ENCODE measurements at regions not wholly inside any gene's neighbourhood (a gene's known extent, or its start where the extent isn't known, plus 50 kb on each side); places are given as distances from the start of the nearest gene placed in this dataset.

DNA sequence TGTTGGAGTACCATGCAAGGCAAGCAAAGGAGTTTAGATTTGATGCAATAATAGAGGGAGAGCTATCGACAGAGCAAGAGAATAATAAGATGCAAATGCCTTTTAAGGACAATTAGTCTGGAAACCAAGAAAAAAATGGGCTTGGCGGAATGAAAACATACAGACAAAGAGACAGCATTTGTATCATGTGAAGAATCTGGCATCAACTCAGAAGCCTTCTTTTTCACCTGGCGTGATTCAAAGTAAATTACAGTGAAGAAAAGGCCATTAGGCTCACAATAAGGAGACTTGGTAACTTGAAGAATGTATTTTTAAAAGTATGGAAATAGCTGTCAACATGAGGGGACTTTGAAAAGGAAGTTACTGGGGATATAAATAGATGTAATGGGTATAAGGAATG lies 521.2 kb upstream of the GOLIM4 start:
- CTCF ChIA-PET: no interaction called here
- DNase-seq: no peak
- no peaks in the 10 kb centered on the region for H3K27me3 Mint-ChIP-seq
- H3K36me3 Mint-ChIP-seq (ENCODE audit: low read depth): no peaks in the 10 kb centered on the region
- H3K9me3 Mint-ChIP-seq: no peaks in the 10 kb centered on the region
- no peaks in the 10 kb centered on the region for H3K4me1 Mint-ChIP-seq
- no peak overlapping the region for H3K27ac Mint-ChIP-seq
- POLR2A ChIA-PET: no interaction called here
- H3K4me3 Mint-ChIP-seq: no peak overlapping the region

DNA sequence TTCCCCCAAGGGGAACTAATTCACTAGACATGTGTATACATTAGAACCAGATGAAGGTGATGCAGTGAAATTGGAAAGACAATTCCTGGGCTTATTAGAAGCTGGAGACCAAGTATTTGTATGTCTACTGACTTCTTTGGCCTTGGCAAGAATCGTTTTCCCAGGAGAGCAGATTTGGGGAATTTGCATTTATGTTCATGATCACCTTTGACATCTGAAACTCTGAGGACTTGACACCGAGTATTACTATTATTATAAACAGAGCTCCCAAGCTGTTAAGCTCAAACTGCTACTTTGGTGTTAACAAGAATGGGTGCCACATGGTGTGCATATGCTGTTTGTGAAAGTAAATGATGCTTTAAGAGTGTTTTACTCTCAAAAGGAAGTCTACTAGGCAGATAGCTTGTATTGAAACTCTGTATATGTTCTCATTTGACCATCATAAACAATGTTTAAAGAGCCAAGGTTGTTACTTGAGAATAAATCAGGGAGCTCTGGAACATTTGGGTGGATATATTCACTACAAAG lies 519.8 kb upstream of the GOLIM4 start:
- H3K27ac Mint-ChIP-seq: no peak overlapping the region
- no peaks in the 10 kb centered on the region for H3K9me3 Mint-ChIP-seq
- DNase-seq: no peak
- no peaks in the 10 kb centered on the region for H3K36me3 Mint-ChIP-seq (ENCODE audit: low read depth)
- ChIA-PET POLR2A (no interaction called here), CTCF (no interaction called here)
- no peak overlapping the region for H3K4me3 Mint-ChIP-seq
- H3K4me1 Mint-ChIP-seq: no peaks in the 10 kb centered on the region
- no peaks in the 10 kb centered on the region for H3K27me3 Mint-ChIP-seq

DNA sequence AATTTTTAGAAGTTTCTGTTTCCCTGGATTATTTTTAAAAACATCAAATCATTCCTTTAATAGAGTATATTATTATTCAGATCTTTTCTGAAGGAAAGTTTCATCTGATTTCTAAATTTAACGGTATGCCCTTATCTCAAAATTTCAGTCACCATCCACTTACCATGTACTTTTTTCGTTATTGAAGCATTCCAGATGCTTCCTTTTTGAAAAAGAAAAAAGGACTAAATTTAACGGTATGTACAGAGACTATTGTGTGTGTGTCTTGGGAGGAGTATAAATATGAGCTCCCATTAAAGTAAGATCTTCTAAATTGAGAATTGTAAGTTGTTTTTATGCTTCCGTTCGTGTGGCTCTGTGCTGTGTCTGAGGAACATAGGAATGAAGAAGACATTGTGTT lies 517.4 kb upstream of the GOLIM4 start:
- H3K27ac Mint-ChIP-seq: no peak overlapping the region
- H3K27me3 Mint-ChIP-seq: no peaks in the 10 kb centered on the region
- no peaks in the 10 kb centered on the region for H3K36me3 Mint-ChIP-seq (ENCODE audit: low read depth)
- ChIA-PET CTCF (no interaction called here), POLR2A (no interaction called here)
- no peak for DNase-seq
- H3K4me3 Mint-ChIP-seq: no peak overlapping the region
- H3K9me3 Mint-ChIP-seq: no peaks in the 10 kb centered on the region
- no peaks in the 10 kb centered on the region for H3K4me1 Mint-ChIP-seq

DNA sequence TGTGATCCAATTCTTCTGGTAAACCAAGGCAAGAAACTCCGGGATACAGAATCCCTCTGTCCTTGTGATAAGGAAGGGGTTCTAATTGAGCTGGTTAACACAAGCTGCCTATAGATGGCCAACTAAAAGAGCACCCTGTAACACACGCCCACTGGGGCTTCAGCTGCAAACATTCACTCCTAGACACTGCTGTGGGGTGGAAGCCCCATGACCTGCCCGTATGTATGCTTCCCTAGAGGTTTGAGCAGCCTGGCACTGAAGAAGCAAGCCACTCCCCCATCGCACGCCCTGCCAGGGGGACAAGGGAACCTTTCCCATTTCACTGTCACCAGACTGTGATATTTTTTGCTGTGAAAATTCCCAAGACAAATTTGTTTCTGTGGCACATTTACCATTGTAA lies 516.9 kb upstream of the GOLIM4 start:
- Mint-ChIP-seq H3K4me3 (no peak overlapping the region), H3K27ac (no peak overlapping the region), H3K27me3 (no peaks in the 10 kb centered on the region), H3K36me3 (ENCODE audit: low read depth) (no peaks in the 10 kb centered on the region), H3K4me1 (no peaks in the 10 kb centered on the region), H3K9me3 (no peaks in the 10 kb centered on the region)
- DNase-seq: no peak
- ChIA-PET POLR2A (no interaction called here), CTCF (no interaction called here)

DNA sequence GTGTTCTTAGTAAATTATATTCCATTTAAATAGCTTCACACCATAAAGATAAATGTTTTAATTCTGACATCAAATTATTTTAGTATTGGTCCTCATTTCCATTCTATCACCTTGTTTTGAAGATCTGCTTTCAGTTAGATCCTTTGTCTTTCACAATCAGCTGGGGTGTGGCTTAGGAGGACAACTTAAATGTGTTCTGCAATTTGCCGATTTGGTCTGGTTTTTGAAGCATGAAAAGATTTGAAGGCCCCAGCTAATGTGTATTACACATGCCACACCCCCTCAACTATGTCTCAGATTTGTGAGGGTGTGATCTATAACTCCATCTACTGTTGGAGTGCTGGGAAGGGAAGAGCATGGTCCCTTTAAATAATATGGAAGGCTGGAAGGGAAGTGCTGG lies 516.1 kb upstream of the GOLIM4 start:
- Mint-ChIP-seq H3K9me3 (peaks cover 2% of the 10 kb centered on the region), H3K36me3 (ENCODE audit: low read depth) (no peaks in the 10 kb centered on the region), H3K27ac (no peak overlapping the region), H3K27me3 (no peaks in the 10 kb centered on the region), H3K4me1 (no peaks in the 10 kb centered on the region), H3K4me3 (no peak overlapping the region)
- CTCF ChIA-PET: no interaction called here
- POLR2A ChIA-PET: no interaction called here
- DNase-seq: no peak

- ChIA-PET CTCF (no interaction called here), POLR2A (no interaction called here)
- Mint-ChIP-seq H3K36me3 (ENCODE audit: low read depth) (no peaks in the 10 kb centered on the region), H3K27me3 (no peaks in the 10 kb centered on the region), H3K27ac (no peak overlapping the region), H3K9me3 (peaks cover 2% of the 10 kb centered on the region), H3K4me1 (no peaks in the 10 kb centered on the region), H3K4me3 (no peak overlapping the region)
- DNase-seq: no peak
These were observed 513.2 kb upstream of the GOLIM4 start for GRCh38 chr3:168608926-168609325.

GRCh38 chr3:168604767-168605166 lies 509.0 kb upstream of the GOLIM4 start:
- H3K4me3 Mint-ChIP-seq: no peak overlapping the region
- ChIA-PET CTCF (no interaction called here), POLR2A (no interaction called here)
- no peaks in the 10 kb centered on the region for H3K4me1 Mint-ChIP-seq
- no peak for DNase-seq
- peaks cover 2% of the 10 kb centered on the region for H3K9me3 Mint-ChIP-seq
- no peaks in the 10 kb centered on the region for H3K36me3 Mint-ChIP-seq (ENCODE audit: low read depth)
- no peak overlapping the region for H3K27ac Mint-ChIP-seq
- H3K27me3 Mint-ChIP-seq: no peaks in the 10 kb centered on the region

- Mint-ChIP-seq H3K4me1 (no peaks in the 10 kb centered on the region), H3K9me3 (no peaks in the 10 kb centered on the region), H3K4me3 (no peak overlapping the region), H3K27ac (no peak overlapping the region), H3K27me3 (no peaks in the 10 kb centered on the region), H3K36me3 (ENCODE audit: low read depth) (no peaks in the 10 kb centered on the region)
- ChIA-PET CTCF (no interaction called here), POLR2A (no interaction called here)
- no peak for DNase-seq
These were observed 502.5 kb upstream of the GOLIM4 start for GRCh38 chr3:168598250-168598649.

DNA sequence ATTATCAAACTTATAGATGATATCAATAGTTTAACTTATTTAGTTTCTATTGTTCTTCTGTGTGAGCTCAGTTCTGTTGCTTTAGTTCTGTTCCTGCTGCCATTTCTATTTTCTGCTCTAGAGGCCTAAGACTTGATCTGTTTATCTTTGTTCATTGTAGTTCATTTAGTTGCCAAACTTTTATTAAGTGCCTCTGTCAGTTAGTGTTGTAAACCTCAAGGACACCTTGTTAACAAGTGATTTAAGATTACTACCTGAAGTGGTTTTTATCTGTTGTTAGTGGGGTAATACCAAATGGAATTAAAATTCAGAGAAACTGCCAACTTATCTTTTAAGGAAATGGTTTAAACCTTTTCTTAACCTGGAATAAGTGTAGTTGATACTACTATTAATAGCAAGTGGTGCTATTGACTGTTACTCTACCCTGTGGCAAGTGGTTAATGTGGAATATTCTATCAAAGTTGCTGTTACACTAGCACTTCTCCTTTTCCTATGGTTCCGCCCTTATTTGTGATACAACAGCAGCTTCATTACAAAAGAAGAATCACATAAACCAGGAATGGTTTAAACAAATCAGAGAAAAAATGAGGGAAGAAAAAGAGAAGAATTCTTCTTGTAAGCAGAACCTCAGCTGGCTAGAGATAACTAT lies 500.6 kb upstream of the GOLIM4 start:
- no peak overlapping the region for H3K4me3 Mint-ChIP-seq
- no peak overlapping the region for H3K27ac Mint-ChIP-seq
- ChIA-PET POLR2A (no interaction called here), CTCF (no interaction called here)
- H3K27me3 Mint-ChIP-seq: no peaks in the 10 kb centered on the region
- H3K9me3 Mint-ChIP-seq: no peaks in the 10 kb centered on the region
- H3K4me1 Mint-ChIP-seq: no peaks in the 10 kb centered on the region
- DNase-seq: no peak
- H3K36me3 Mint-ChIP-seq (ENCODE audit: low read depth): no peaks in the 10 kb centered on the region

DNA sequence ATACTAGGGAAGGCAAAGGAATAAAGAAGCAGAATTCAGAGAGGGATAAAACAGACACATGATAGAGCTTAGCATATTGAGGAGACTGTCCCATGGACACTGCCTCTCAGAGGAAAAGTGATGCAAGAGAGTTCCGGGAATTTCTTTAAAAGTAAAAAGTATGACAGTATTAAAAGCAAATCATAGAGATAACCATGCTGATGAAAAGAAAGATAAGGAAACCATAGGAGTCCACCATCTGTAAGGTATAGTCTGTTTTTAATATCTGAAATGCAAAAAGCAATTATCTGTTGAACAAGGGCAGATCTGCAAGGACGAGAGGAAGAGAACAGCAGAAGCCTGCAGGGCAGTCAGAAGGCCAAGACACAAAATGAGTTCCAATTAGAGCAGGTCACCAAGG lies 495.9 kb upstream of the GOLIM4 start:
- no peaks in the 10 kb centered on the region for H3K27me3 Mint-ChIP-seq
- H3K27ac Mint-ChIP-seq: no peak overlapping the region
- DNase-seq: no peak
- POLR2A ChIA-PET: no interaction called here
- peaks cover 3% of the 10 kb centered on the region for H3K9me3 Mint-ChIP-seq
- H3K4me3 Mint-ChIP-seq: no peak overlapping the region
- CTCF ChIA-PET: no interaction called here
- H3K36me3 Mint-ChIP-seq (ENCODE audit: low read depth): no peaks in the 10 kb centered on the region
- no peaks in the 10 kb centered on the region for H3K4me1 Mint-ChIP-seq

DNA sequence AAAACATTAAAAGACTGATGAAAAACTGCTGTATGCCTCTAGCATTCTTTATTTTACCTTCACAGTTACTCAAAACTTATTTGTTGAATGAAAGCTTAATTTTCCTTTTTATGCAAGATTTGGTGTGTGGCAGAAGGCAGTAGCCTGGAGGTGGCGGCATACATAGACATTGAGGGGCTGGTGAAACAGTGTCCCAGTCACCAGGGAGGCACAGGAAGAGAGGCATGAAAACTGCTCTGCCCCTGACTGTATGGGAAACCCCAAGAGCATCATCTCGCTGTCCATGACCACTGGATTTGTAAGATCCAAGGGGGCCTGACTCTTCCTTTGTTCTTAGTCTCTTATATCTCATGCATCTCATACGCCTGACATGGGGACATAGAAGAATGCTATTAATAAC lies 493.7 kb upstream of the GOLIM4 start:
- no peak for DNase-seq
- no peaks in the 10 kb centered on the region for H3K27me3 Mint-ChIP-seq
- H3K4me3 Mint-ChIP-seq: no peak overlapping the region
- ChIA-PET CTCF (no interaction called here), POLR2A (interaction anchor here (0.6 kb wide), 1 partner anchor 1479 kb away, joined by 3 read pairs; no protein-coding TSS in a partner anchor)
- H3K9me3 Mint-ChIP-seq: peaks cover 3% of the 10 kb centered on the region
- H3K4me1 Mint-ChIP-seq: no peaks in the 10 kb centered on the region
- no peaks in the 10 kb centered on the region for H3K36me3 Mint-ChIP-seq (ENCODE audit: low read depth)
- no peak overlapping the region for H3K27ac Mint-ChIP-seq

DNA sequence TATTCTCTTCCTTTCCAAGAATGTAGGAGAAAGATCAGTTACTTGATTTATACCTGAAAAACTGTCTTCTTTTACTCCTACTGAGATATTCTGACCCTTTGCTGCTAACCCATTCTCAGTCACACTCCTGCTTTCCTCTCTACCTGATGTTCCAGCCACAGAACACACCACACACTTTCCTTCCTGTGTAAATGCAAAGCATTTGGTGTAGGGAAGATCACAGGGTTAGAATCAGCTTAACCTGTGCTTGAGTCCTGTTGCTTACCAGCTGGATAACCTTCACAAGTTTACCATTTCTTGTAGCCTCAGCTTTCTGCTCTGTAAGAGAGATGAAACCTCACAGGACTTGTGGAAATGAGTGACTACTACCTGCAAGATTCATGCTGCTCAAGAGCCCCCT lies 489.8 kb upstream of the GOLIM4 start:
- CTCF ChIA-PET: no interaction called here
- H3K36me3 Mint-ChIP-seq (ENCODE audit: low read depth): no peaks in the 10 kb centered on the region
- no peaks in the 10 kb centered on the region for H3K4me1 Mint-ChIP-seq
- H3K4me3 Mint-ChIP-seq: no peak overlapping the region
- no peak for DNase-seq
- POLR2A ChIA-PET: no interaction called here
- H3K27me3 Mint-ChIP-seq: no peaks in the 10 kb centered on the region
- H3K9me3 Mint-ChIP-seq: peaks cover 3% of the 10 kb centered on the region
- H3K27ac Mint-ChIP-seq: no peak overlapping the region

DNA sequence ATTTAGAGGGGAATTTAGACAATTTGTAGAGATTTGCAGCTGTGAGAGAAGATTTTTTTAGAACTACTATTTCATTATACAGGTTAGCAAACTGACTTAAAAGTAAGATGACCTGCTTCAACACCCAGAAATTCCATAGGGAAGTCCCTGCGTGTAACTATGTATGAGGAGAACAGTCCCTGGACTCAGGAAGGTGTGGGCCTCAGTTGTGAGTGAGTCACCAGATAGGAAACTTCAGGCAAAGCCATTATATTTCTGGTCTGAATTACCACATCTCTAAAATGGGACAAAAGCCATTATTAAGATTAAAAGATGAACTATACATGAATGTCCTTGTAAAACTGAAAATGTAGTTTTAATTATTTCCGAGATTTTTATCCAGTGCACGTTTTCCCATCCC lies 488.3 kb upstream of the GOLIM4 start:
- DNase-seq: no peak
- H3K4me1 Mint-ChIP-seq: no peaks in the 10 kb centered on the region
- no peaks in the 10 kb centered on the region for H3K27me3 Mint-ChIP-seq
- ChIA-PET CTCF (no interaction called here), POLR2A (no interaction called here)
- H3K27ac Mint-ChIP-seq: no peak overlapping the region
- peaks cover under 1% of the 10 kb centered on the region for H3K9me3 Mint-ChIP-seq
- H3K4me3 Mint-ChIP-seq: no peak overlapping the region
- no peaks in the 10 kb centered on the region for H3K36me3 Mint-ChIP-seq (ENCODE audit: low read depth)

GRCh38 chr3:168582503-168582902 lies 486.8 kb upstream of the GOLIM4 start:
- no peaks in the 10 kb centered on the region for H3K4me1 Mint-ChIP-seq
- H3K4me3 Mint-ChIP-seq: no peak overlapping the region
- no peaks in the 10 kb centered on the region for H3K36me3 Mint-ChIP-seq (ENCODE audit: low read depth)
- ChIA-PET POLR2A (no interaction called here), CTCF (interaction anchor here (0.6 kb wide), 1 partner anchor 18 kb away, joined by 3 read pairs; no protein-coding TSS in a partner anchor)
- no peak for DNase-seq
- no peak overlapping the region for H3K27ac Mint-ChIP-seq
- no peaks in the 10 kb centered on the region for H3K9me3 Mint-ChIP-seq
- no peaks in the 10 kb centered on the region for H3K27me3 Mint-ChIP-seq

All from activated CD4-positive, alpha-beta memory T cell treated with anti-CD3 and anti-CD28 coated beads, Interleukin-2, amount 10 ng/mL, durations not matched to agents 7 days and 5 days (primary cell).